ENCODE measurements at regions not wholly inside any gene's neighbourhood (a gene's known extent, or its start where the extent isn't known, plus 50 kb on each side); places are given as distances from the start of the nearest gene placed in this dataset.

DNA sequence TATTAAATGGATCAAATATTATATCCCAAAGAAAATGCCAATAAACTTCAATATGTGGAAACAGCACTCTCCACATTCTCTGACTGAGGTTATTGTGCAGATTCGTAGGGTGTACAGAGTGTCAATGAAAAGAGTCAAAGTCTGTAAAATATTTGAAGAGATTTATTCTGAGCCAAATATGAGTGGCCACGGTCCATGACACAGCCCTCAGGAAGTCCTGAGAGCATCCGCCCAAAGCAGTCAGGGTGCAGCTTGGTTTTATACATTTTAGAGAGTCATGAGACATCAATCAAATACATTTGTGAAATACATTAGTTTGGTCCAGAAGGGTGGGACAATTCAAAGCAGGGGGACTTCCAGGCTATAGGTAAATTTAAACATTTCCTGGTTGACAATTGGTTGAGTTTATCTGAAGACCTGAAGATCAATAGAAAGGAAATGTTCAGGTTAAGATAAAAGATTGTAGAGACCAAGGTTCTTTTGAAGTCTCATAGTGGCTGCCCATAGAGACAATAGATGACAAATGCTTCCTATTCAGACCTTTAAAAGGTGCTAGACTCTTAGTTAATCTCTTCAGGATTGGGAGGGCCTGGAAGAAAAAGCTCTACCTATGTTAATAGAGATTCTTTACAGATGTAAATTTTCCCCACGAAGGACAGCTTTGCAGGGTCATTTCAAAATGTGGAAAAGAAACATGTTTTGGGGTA, 569.5 kb downstream of the MATN1 start:
- no peak for DNase-seq

DNA sequence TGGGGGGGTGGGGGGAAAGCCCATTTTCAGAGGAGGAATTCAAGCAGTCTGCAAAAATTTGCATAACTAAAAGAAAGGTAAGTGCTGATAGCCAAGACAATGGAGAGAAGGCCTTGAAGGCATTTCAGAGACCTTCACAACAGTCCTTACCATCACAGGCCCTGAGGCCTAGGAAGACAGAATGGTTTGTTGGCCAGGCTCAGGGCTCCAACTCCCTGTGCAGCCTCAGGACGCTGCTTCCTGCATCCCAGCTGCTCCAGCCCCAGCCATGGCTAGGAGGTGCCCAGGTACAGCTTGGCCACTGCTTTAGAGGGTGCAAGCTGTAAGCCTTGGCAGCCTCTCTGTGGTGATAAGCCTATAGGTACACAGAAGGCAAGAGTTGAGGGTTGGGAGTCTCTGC, 571.6 kb downstream of the MATN1 start:
- no peaks in the 10 kb centered on the region for H3K9me3 ChIP-seq
- DNase-seq (no peak), ATAC-seq (no peak)
- TF ChIP-seq, protein P1, sequence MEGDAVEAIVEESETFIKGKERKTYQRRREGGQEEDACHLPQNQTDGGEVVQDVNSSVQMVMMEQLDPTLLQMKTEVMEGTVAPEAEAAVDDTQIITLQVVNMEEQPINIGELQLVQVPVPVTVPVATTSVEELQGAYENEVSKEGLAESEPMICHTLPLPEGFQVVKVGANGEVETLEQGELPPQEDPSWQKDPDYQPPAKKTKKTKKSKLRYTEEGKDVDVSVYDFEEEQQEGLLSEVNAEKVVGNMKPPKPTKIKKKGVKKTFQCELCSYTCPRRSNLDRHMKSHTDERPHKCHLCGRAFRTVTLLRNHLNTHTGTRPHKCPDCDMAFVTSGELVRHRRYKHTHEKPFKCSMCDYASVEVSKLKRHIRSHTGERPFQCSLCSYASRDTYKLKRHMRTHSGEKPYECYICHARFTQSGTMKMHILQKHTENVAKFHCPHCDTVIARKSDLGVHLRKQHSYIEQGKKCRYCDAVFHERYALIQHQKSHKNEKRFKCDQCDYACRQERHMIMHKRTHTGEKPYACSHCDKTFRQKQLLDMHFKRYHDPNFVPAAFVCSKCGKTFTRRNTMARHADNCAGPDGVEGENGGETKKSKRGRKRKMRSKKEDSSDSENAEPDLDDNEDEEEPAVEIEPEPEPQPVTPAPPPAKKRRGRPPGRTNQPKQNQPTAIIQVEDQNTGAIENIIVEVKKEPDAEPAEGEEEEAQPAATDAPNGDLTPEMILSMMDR (IDR thresholded peaks at IDR 0.05), result no peak
- no peak overlapping the region for H3K4me3 ChIP-seq
- no peaks in the 10 kb centered on the region for H3K4me1 ChIP-seq (ENCODE audit: low read depth)
- H3K36me3 ChIP-seq (ENCODE audit: low read depth), result no peaks in the 10 kb centered on the region
- intact Hi-C loops (cut with DNase I, micrococcal nuclease), result no loop called here

More for the DNA sequence above, 569.5 kb downstream of the MATN1 start:
- intact Hi-C loops (cut with DNase I, micrococcal nuclease), result no loop called here
- no peaks in the 10 kb centered on the region for H3K36me3 ChIP-seq (ENCODE audit: low read depth)
- H3K9me3 ChIP-seq, result no peaks in the 10 kb centered on the region
- TF ChIP-seq, protein P1 (IDR thresholded peaks at IDR 0.05), result no peak
- H3K4me1 ChIP-seq (ENCODE audit: low read depth), result no peaks in the 10 kb centered on the region
- no peak for ATAC-seq
- H3K4me3 ChIP-seq, result no peak overlapping the region

DNA sequence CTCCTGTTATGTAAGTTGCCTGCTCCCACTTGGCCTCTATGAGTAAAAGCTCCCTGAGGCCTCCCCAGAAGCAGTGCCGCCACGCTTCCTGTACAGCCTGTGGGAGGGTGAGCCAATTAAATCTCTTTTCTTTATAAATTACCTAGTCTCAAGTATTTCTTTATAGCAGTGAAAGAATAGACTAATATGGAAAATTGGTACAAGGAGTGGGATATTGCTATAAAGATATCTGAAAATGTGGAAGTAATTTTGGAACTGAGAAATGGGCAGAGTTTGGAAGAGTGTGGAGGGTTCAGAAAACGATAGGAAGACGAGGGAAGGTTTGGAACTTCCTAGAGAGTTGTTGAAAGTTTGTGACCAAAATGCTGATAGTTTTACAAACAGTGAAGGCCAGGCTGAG, 572.3 kb downstream of the MATN1 start:
- no peak for ATAC-seq
- intact Hi-C loops (cut with DNase I, micrococcal nuclease), result no loop called here
- TF ChIP-seq, protein P1 (IDR thresholded peaks at IDR 0.05), result no peak

DNA sequence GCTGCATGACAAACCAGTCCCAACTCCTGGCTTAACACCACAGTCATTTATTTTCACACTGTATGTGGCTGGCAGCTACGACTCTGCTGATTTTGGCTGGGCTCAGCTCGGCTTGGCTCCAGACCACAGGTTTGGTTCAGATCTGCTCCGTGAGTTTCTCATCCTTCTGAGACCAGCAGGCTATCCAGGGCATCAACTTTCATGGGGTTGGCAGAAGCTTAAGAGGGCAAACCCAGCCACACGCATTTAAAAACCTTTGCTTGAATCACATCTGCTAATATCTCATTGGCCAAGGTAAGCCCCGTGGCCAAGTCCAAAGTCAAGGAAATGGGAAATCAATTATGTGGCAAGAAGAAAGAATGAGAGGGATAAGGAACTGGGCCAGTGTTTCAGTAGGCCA, 574.2 kb downstream of the MATN1 start:
- H3K4me1 ChIP-seq (ENCODE audit: low read depth), result no peaks in the 10 kb centered on the region
- TF ChIP-seq, protein P1 (IDR thresholded peaks at IDR 0.05), result no peak
- DNase-seq, result no peak
- intact Hi-C loops (cut with DNase I, micrococcal nuclease), result no loop called here
- no peak overlapping the region for H3K4me3 ChIP-seq
- no peaks in the 10 kb centered on the region for H3K36me3 ChIP-seq (ENCODE audit: low read depth)
- ATAC-seq, result no peak
- no peaks in the 10 kb centered on the region for H3K9me3 ChIP-seq

More for the DNA sequence above, 572.3 kb downstream of the MATN1 start:
- Histone ChIP-seq H3K4me1 (ENCODE audit: low read depth) (no peaks in the 10 kb centered on the region), H3K9me3 (no peaks in the 10 kb centered on the region), H3K4me3 (no peak overlapping the region), H3K36me3 (ENCODE audit: low read depth) (no peaks in the 10 kb centered on the region)
- no peak for DNase-seq

DNA sequence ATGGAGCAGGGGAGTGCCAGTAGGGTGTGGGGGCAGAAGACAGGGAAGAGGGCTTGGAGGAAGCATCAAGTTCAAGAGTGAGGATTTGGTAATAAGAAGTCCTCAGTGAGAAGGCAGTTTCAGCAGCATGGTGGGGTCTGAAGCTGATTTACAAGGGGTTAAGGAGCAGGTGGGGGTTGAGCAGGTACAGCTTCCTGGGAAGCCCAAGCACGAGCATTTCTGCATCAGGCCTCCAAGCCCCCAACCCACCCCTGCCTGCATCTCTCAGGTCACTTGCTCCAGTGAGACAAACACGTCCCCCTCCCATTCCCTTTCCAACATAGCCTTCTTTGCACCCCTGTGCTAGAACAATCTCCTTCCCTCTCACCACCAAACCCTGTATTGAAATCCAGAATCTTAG, 574.7 kb downstream of the MATN1 start:
- Histone ChIP-seq H3K9me3 (no peaks in the 10 kb centered on the region), H3K4me1 (ENCODE audit: low read depth) (no peaks in the 10 kb centered on the region), H3K36me3 (ENCODE audit: low read depth) (no peaks in the 10 kb centered on the region), H3K4me3 (no peak overlapping the region)
- DNase-seq (no peak), ATAC-seq (no peak)
- TF ChIP-seq, protein P1 (IDR thresholded peaks at IDR 0.05), result no peak
- intact Hi-C loops (cut with DNase I, micrococcal nuclease), result no loop called here

DNA sequence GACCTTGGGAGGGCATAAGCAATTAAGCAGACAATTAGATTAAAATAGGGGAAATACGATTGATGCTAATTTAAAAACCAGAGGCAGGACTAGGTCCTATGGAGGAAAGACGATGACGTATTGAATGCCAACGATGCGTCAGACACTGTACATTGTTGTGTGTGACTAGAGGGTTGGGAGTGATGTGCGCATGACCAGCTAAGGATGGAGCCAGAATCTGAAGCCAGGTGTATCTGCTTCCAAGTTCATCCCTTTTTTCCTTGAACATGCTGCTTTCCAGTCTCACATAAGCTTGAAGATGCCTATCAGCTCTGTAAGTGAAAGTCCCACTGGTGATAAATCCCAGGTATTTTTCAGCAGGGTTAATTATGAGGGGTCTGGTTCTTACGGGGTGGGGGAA, 576.2 kb downstream of the MATN1 start:
- Histone ChIP-seq H3K9me3 (no peaks in the 10 kb centered on the region), H3K4me1 (ENCODE audit: low read depth) (no peaks in the 10 kb centered on the region), H3K4me3 (no peak overlapping the region), H3K36me3 (ENCODE audit: low read depth) (no peaks in the 10 kb centered on the region)
- intact Hi-C loops (cut with DNase I, micrococcal nuclease), result no loop called here
- ATAC-seq (no peak), DNase-seq (no peak)
- TF ChIP-seq, protein P1 (IDR thresholded peaks at IDR 0.05), result no peak

Measured in mucosa of descending colon (tissue), 3 donors.